Gastrocnemius medialis (tissue), 4 donors: ENCODE measurements at regions not wholly inside any gene's neighbourhood (a gene's known extent, or its start where the extent isn't known, plus 50 kb on each side); places are given as distances from the start of the nearest gene placed in this dataset.

Experiments
- ATAC-seq, 2 donors: fragments of 150-250 bp; one replicate each; pipeline ENCODE4 v1.9.1; 2016
- DNase-seq, 2 donors: peaks; one replicate each; pipeline ENCODE4 v3.0.0-alpha.2; 2019
- H3K27ac ChIP-seq, 4 donors: fragments of 200-600 bp; sonication (generic); 1 replicate in 1 of 4; 2 replicates in 3 of 4; pipeline ENCODE4 v1.5.1; 2016 to 2018; ENCODE audit warnings: mild to moderate bottlenecking in 2 of 4, moderate library complexity in 1 of 4
- H3K27me3 ChIP-seq, 3 donors: fragments of 200-600 bp; sonication (generic) in 2 of 3; 1 replicate in 1 of 3; 2 replicates in 2 of 3; pipeline versions ENCODE4 v1.5.1 to v1.6.0; 2016 to 2019; ENCODE audit warnings: mild to moderate bottlenecking in 1 of 3, moderate library complexity in 1 of 3
- H3K36me3 ChIP-seq, 2 donors: fragments of 200-600 bp; sonication (generic) in 1 of 2; one replicate each; pipeline ENCODE4 v1.5.1; 2017 to 2018
- H3K4me1 ChIP-seq, 2 donors: fragments of 200-600 bp; sonication (generic) in 1 of 2; one replicate each; pipeline ENCODE4 v1.5.1; 2016 to 2017; ENCODE audit warnings: mild to moderate bottlenecking in 2 of 2
- H3K4me3 ChIP-seq, 4 donors: fragments of 200-600 bp; sonication (generic) in 3 of 4; 1 replicate in 1 of 4; 2 replicates in 3 of 4; pipeline ENCODE4 v1.5.1; 2016 to 2019; ENCODE audit warnings: mild to moderate bottlenecking in 2 of 4
- H3K9me3 ChIP-seq, 3 donors: fragments of 200-600 bp; sonication (generic) in 2 of 3; 1 replicate in 1 of 3; 2 replicates in 2 of 3; pipeline ENCODE4 v1.5.1; 2016 to 2019
- CTCF ChIP-seq, 5 experiments: fragments of 450-650 bp in 3 of 5; fragments of 200-600 bp in 2 of 5; sonication (generic) in 2 of 5; IDR thresholded peaks in 4 of 5; conservative IDR thresholded peaks in 1 of 5; 1 replicate in 4 of 5; 2 replicates in 1 of 5; pipeline ENCODE4 v1.5.1; 2016 to 2019; ENCODE audit warnings: antibody characterized with exemption in 5 of 5, mild to moderate bottlenecking in 3 of 5, moderate library complexity in 3 of 5
- POLR2A ChIP-seq, 2 donors: fragments of 450-650 bp; IDR thresholded peaks; one replicate each; pipeline ENCODE4 v1.6.1; 2017; ENCODE audit warnings: antibody characterized with exemption in 2 of 2, mild to moderate bottlenecking in 2 of 2, moderate library complexity in 2 of 2
- in situ Hi-C, 4 donors: fragments of 200-750 bp; cut with MboI; loops; one replicate each; pipeline versions ENCODE4 v1.15.0 to v1.8.0; 2017; ENCODE audit warnings: low sequenced_read_pairs in 4 of 4
- intact Hi-C: fragments of 100-400 bp; cut with DNase I; formaldehyde crosslinking; loops from one replicate; pipeline ENCODE4 v1.15.1; 2023; ENCODE audit warnings: low total_unique reads

- TF ChIP-seq POLR2A (IDR thresholded peaks at IDR 0.05) = no peak
- TF ChIP-seq CTCF (IDR thresholded peaks at IDR 0.05 in 4 of 5, conservative IDR thresholded peaks at IDR 0.05 in 1 of 5) = no peak
- ATAC-seq = no peak
- H3K9me3 ChIP-seq = no peaks in the 10 kb centered on the region
Observed at GRCh38 chr3:152779653-152780052, 55.3 kb upstream of the P2RY1 start.

GRCh38 chr3:152780553-152780952 lies 54.4 kb upstream of the P2RY1 start:
- H3K27me3 ChIP-seq = no peaks in the 10 kb centered on the region
- H3K27ac ChIP-seq = no peak overlapping the region
- DNase-seq = no peak
- H3K4me3 ChIP-seq = no peak overlapping the region
- in situ Hi-C loops = no loop called here
- H3K36me3 ChIP-seq = no peaks in the 10 kb centered on the region
- no peak for ATAC-seq
- TF ChIP-seq POLR2A (IDR thresholded peaks at IDR 0.05) (no peak), CTCF (IDR thresholded peaks at IDR 0.05 in 4 of 5, conservative IDR thresholded peaks at IDR 0.05 in 1 of 5) (no peak)
- no peaks in the 10 kb centered on the region for H3K4me1 ChIP-seq
- H3K9me3 ChIP-seq = no peaks in the 10 kb centered on the region
- intact Hi-C loops = no loop called here

More at GRCh38 chr3:152779653-152780052, 55.3 kb upstream of the P2RY1 start:
- Histone ChIP-seq H3K4me3 (no peak overlapping the region), H3K36me3 (no peaks in the 10 kb centered on the region), H3K27me3 (no peaks in the 10 kb centered on the region), H3K4me1 (no peaks in the 10 kb centered on the region), H3K27ac (no peak overlapping the region)
- DNase-seq = no peak
- intact Hi-C loops (no loop called here), in situ Hi-C loops (no loop called here)

- Histone ChIP-seq H3K27ac (no peak overlapping the region), H3K36me3 (no peaks in the 10 kb centered on the region), H3K27me3 (no peaks in the 10 kb centered on the region), H3K4me3 (no peak overlapping the region), H3K4me1 (no peaks in the 10 kb centered on the region), H3K9me3 (no peaks in the 10 kb centered on the region)
- in situ Hi-C loops = no loop called here
- TF ChIP-seq CTCF (IDR thresholded peaks at IDR 0.05 in 4 of 5, conservative IDR thresholded peaks at IDR 0.05 in 1 of 5) (no peak), POLR2A (IDR thresholded peaks at IDR 0.05) (no peak)
- ATAC-seq (no peak), DNase-seq (no peak)
- intact Hi-C loops = no loop called here
Observed at GRCh38 chr3:152785051-152785450, 49.9 kb upstream of the P2RY1 start.
